ENCODE measurements at regions not wholly inside any gene's neighbourhood (a gene's known extent, or its start where the extent isn't known, plus 50 kb on each side); places are given as distances from the start of the nearest gene placed in this dataset.

GRCh38 chr9:80555782-80556325 lies 984.1 kb downstream of the TLE4 start (continued):
- TF ChIP-seq FOXM1 (IDR thresholded peaks at IDR 0.05; ENCODE audit: low read depth), result no peak
- TF ChIP-seq FOXM1 (CRISPR knock-in tag; IDR thresholded peaks at IDR 0.05; ENCODE audit: low read depth), result no peak
- no peak for TF ChIP-seq NCOA1 (IDR thresholded peaks at IDR 0.05; ENCODE audit: low read depth)
- TF ChIP-seq ZBED1 (IDR thresholded peaks at IDR 0.05), result no peak
- TF ChIP-seq FOSL1 (tag; conservative IDR thresholded peaks at IDR 0.05), result no peak
- no peak for TF ChIP-seq ZNF551 (CRISPR knock-in tag; IDR thresholded peaks at IDR 0.05)
- TF ChIP-seq ZNF57 (CRISPR knock-in tag; IDR thresholded peaks at IDR 0.05), result no peak
- TF ChIP-seq HSF4 (CRISPR knock-in tag; IDR thresholded peaks at IDR 0.05; ENCODE audit: borderline replicate concordance), result no peak
- TF ChIP-seq NR0B1 (IDR thresholded peaks at IDR 0.05; ENCODE audit: partially characterized antibody), result no peak

- Histone ChIP-seq H2AFZ (ENCODE audit: low read depth, low read length) (no peak overlapping the region), H3K4me3 (no peak overlapping the region), H3K9ac (ENCODE audit: insufficient read depth in 1 of 2, low read depth in 2 of 2, low read length in 2 of 2) (no peak overlapping the region), H3K36me3 (ENCODE audit: control insufficient read depth, insufficient read depth, low read length) (no peaks in the 10 kb centered on the region), H3K27ac (ENCODE audit: extremely low read depth, low read depth, low read length) (no peak overlapping the region), H3K9me1 (ENCODE audit: control insufficient read depth, insufficient read depth, low read length) (no peaks in the 10 kb centered on the region), H4K20me1 (replicated peaks; ENCODE audit: control insufficient read depth, insufficient read depth, low read length) (no peaks in the 10 kb centered on the region), H3K9me3 (replicated peaks; ENCODE audit: control insufficient read depth, insufficient read depth, low read depth, low read length) (no peaks in the 10 kb centered on the region), H3K27me3 (ENCODE audit: control insufficient read depth in 2 of 2, insufficient read depth in 2 of 2, low read length in 2 of 2) (no peaks in the 10 kb centered on the region), H3K4me1 (replicated peaks in 1 of 2; ENCODE audit: control insufficient read depth in 2 of 2, insufficient read depth in 2 of 2, low read length in 2 of 2) (no peaks in the 10 kb centered on the region), H3K79me2 (ENCODE audit: control insufficient read depth, insufficient read depth, low read length) (no peaks in the 10 kb centered on the region), H3K4me2 (ENCODE audit: insufficient read depth, low read length) (no peak overlapping the region)
- ATAC-seq (no peak), FAIRE-seq (no peak), DNase-seq (ENCODE audit: extremely low read depth in 1 of 4, low spot score in 3 of 4) (no peak)
- ChIA-PET POLR2A (no interaction called here), CTCF (ENCODE audit: low intra/inter-chr PET ratio) (no interaction called here)
- no peak for TF ChIP-seq TBP (optimal IDR thresholded peaks at IDR 0.05; ENCODE audit: low read depth, low read length)
- BruUV-seq (replicated peaks), result no TSS peak
- in situ Hi-C loops (cut with MboI), result no loop called here
- intact Hi-C loops (cut with micrococcal nuclease), result no loop called here
Observed at GRCh38 chr9:80554856-80555255, 983.1 kb downstream of the TLE4 start.
